ENCODE measurements at regions not wholly inside any gene's neighbourhood (a gene's known extent, or its start where the extent isn't known, plus 50 kb on each side); places are given as distances from the start of the nearest gene placed in this dataset.

DNA sequence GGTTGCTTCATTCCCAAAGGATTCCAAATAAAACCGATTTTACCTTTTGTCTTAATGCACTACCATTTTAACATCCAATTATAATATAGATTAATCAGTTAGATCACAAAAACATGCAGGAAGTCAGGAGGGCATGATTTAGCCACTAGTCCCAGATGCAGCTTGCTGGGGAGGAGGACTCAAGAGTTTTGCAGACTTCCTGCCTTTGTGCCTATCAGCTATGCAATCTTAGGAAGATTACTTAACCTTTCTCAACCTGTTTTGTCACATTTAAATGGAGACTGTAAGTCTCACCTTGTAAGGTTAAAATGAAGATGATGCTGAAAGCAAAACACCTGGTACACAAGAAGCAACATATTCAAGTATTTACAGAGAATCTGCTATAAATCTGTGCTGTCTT, 242.4 kb upstream of the GOLIM4 start:
- no peaks in the 10 kb centered on the region for H3K36me3 ChIP-seq (ENCODE audit: insufficient read depth, low read length)
- H4K20me1 ChIP-seq (ENCODE audit: insufficient read depth, low read length) = no peaks in the 10 kb centered on the region
- H3K79me2 ChIP-seq (ENCODE audit: insufficient read depth, low read length) = no peaks in the 10 kb centered on the region
- H3K27me3 ChIP-seq (ENCODE audit: insufficient read depth, low read length) = no peaks in the 10 kb centered on the region
- H3F3A ChIP-seq (ENCODE audit: insufficient read depth, low read length) = no peaks in the 10 kb centered on the region
- H2AFZ ChIP-seq (ENCODE audit: low read length) = no peak overlapping the region
- H3K9ac ChIP-seq (ENCODE audit: low read length) = no peak overlapping the region
- H3K4me1 ChIP-seq (ENCODE audit: insufficient read depth, low read length, severe bottlenecking) = no peaks in the 10 kb centered on the region
- H3K27ac ChIP-seq (ENCODE audit: low read depth, low read length, poor library complexity, severe bottlenecking) = no peak overlapping the region
- no peaks in the 10 kb centered on the region for H3K9me2 ChIP-seq (ENCODE audit: low read depth, low read length)
- H3K4me3 ChIP-seq (ENCODE audit: low read depth, low read length, poor library complexity, severe bottlenecking) = no peak overlapping the region
- TF ChIP-seq EZH2 (IDR thresholded peaks at IDR 0.05; ENCODE audit: borderline replicate concordance, low read length) = no peak
- TF ChIP-seq, protein P1, sequence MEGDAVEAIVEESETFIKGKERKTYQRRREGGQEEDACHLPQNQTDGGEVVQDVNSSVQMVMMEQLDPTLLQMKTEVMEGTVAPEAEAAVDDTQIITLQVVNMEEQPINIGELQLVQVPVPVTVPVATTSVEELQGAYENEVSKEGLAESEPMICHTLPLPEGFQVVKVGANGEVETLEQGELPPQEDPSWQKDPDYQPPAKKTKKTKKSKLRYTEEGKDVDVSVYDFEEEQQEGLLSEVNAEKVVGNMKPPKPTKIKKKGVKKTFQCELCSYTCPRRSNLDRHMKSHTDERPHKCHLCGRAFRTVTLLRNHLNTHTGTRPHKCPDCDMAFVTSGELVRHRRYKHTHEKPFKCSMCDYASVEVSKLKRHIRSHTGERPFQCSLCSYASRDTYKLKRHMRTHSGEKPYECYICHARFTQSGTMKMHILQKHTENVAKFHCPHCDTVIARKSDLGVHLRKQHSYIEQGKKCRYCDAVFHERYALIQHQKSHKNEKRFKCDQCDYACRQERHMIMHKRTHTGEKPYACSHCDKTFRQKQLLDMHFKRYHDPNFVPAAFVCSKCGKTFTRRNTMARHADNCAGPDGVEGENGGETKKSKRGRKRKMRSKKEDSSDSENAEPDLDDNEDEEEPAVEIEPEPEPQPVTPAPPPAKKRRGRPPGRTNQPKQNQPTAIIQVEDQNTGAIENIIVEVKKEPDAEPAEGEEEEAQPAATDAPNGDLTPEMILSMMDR (IDR thresholded peaks at IDR 0.05; ENCODE audit: low read length) = no peak
- H3K4me2 ChIP-seq (ENCODE audit: low read length) = no peak overlapping the region
- H3K9me3 ChIP-seq (ENCODE audit: low read length) = no peaks in the 10 kb centered on the region

DNA sequence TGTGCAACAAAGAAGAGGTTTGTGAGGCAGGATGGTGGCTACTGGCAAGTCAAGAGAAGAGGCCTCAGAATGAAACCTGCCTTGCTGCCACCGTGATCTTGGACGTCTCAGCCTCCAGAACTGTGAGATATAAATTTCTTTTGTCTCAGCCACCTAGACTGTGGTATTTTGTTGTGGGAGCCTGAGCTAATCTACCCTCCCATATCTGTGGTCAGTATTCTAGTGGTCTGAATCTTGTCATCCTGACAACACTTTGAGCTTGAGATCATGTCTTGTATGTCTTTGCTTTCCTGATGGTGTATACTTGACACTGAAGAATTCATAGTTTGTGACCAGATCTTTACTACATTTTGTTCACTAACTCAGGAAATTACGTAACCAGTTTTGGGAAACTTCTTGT, 240.6 kb upstream of the GOLIM4 start:
- Histone ChIP-seq H3K9me2 (ENCODE audit: low read depth, low read length) (no peaks in the 10 kb centered on the region), H2AFZ (ENCODE audit: low read length) (no peak overlapping the region), H3K27ac (ENCODE audit: low read depth, low read length, poor library complexity, severe bottlenecking) (no peak overlapping the region), H3F3A (ENCODE audit: insufficient read depth, low read length) (no peaks in the 10 kb centered on the region), H4K20me1 (ENCODE audit: insufficient read depth, low read length) (no peaks in the 10 kb centered on the region), H3K36me3 (ENCODE audit: insufficient read depth, low read length) (no peaks in the 10 kb centered on the region), H3K4me3 (ENCODE audit: low read depth, low read length, poor library complexity, severe bottlenecking) (no peak overlapping the region), H3K9me3 (ENCODE audit: low read length) (no peaks in the 10 kb centered on the region), H3K4me2 (ENCODE audit: low read length) (no peak overlapping the region), H3K79me2 (ENCODE audit: insufficient read depth, low read length) (no peaks in the 10 kb centered on the region), H3K4me1 (ENCODE audit: insufficient read depth, low read length, severe bottlenecking) (no peaks in the 10 kb centered on the region), H3K27me3 (ENCODE audit: insufficient read depth, low read length) (no peaks in the 10 kb centered on the region), H3K9ac (ENCODE audit: low read length) (no peak overlapping the region)
- TF ChIP-seq, protein P1 (IDR thresholded peaks at IDR 0.05; ENCODE audit: low read length) = no peak

DNA sequence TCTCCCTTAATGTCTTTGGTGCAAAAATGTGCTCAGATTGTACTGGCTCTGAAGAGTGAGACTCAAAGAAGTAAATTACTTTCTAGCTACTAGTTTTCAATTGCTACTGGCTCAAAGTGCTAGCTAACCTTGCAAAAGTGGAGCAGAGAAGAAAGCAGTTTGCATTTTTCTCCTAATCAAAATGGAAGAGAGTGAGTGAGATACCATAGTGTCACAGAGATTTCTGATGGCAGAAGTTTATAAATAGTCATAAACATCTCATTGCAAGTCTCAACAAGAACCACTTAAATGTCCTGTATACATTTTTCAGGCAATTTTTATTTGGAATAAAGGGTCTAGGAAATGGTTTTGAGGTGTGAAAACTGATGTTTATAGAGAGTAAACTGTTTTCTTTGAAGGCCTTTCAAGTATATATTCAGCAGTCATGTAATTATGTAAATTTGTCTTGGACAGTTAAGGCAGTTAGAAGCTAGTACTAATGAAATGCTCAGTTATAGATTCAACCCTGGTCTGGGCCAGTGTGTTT, 237.7 kb upstream of the GOLIM4 start:
- Histone ChIP-seq H3K36me3 (ENCODE audit: insufficient read depth, low read length) (no peaks in the 10 kb centered on the region), H3K9me2 (ENCODE audit: low read depth, low read length) (no peaks in the 10 kb centered on the region), H4K20me1 (ENCODE audit: insufficient read depth, low read length) (no peaks in the 10 kb centered on the region), H3K4me2 (ENCODE audit: low read length) (no peak overlapping the region), H3K9me3 (ENCODE audit: low read length) (no peaks in the 10 kb centered on the region), H3K27ac (ENCODE audit: low read depth, low read length, poor library complexity, severe bottlenecking) (no peak overlapping the region), H3K27me3 (ENCODE audit: insufficient read depth, low read length) (no peaks in the 10 kb centered on the region), H3K79me2 (ENCODE audit: insufficient read depth, low read length) (no peaks in the 10 kb centered on the region), H3K4me3 (ENCODE audit: low read depth, low read length, poor library complexity, severe bottlenecking) (no peak overlapping the region), H3F3A (ENCODE audit: insufficient read depth, low read length) (no peaks in the 10 kb centered on the region), H3K9ac (ENCODE audit: low read length) (no peak overlapping the region), H3K4me1 (ENCODE audit: insufficient read depth, low read length, severe bottlenecking) (no peaks in the 10 kb centered on the region), H2AFZ (ENCODE audit: low read length) (no peak overlapping the region)
- no peak for TF ChIP-seq EZH2 (IDR thresholded peaks at IDR 0.05; ENCODE audit: borderline replicate concordance, low read length)
- TF ChIP-seq, protein P1 (IDR thresholded peaks at IDR 0.05; ENCODE audit: low read length) = no peak
